Right cardiac atrium (tissue), 5 donors: ENCODE measurements at regions not wholly inside any gene's neighbourhood (a gene's known extent, or its start where the extent isn't known, plus 50 kb on each side); places are given as distances from the start of the nearest gene placed in this dataset.

Experiments
- ATAC-seq, 2 donors: fragments of 200-7000 bp; cut with Tn5 transposase; one replicate each; pipeline versions ENCODE4 v1.8.0 to v1.9.1; 2020; ENCODE audit warnings: moderate library complexity in 2 of 2, mild to moderate bottlenecking in 1 of 2
- DNase-seq, 3 donors: peaks; one replicate each; pipeline ENCODE4 v3.0.0-alpha.2; 2020
- H3K27ac ChIP-seq: one replicate; pipeline ENCODE4 v1.5.1; 2013; ENCODE audit warnings: mild to moderate bottlenecking, low read length, control low read depth, moderate library complexity
- H3K27me3 ChIP-seq: one replicate; pipeline ENCODE4 v1.6.1; 2013; ENCODE audit not compliant: control insufficient read depth, insufficient read depth
- H3K4me1 ChIP-seq: one replicate; pipeline ENCODE4 v1.6.1; 2013; ENCODE audit warnings: low read length; ENCODE audit not compliant: control insufficient read depth, insufficient read depth
- H3K4me3 ChIP-seq: one replicate; pipeline ENCODE4 v1.5.1; 2013; ENCODE audit warnings: low read length, control low read depth
- H3K9me3 ChIP-seq: one replicate; pipeline ENCODE4 v1.6.1; 2013; ENCODE audit warnings: low read length; ENCODE audit not compliant: control insufficient read depth
- WGBS: extraction: QIAGEN DNeasy Blood & Tissue Kit; methylation state at CpG from one replicate; pipeline ENCODE4 v1.1.7; 2013; 5-methylcytosine and 5-hydroxymethylcytosine counted together
- intact Hi-C, 4 donors: fragments of 100-400 bp; cut with DNase I; formaldehyde crosslinking; loops; one replicate each; pipeline versions ENCODE4 v1.11.0 to v1.14.0; 2022 to 2023
- donor health status: healthy with polysubstance abuse.
- donor health status: DM: no; HTN: yes; CAD: no.
- donor health status: DM: no; HTN: no; CAD: no.
- donor health status: DM: no; HTN: yes; CAD: no; lungs with severe emphysema.
- donor health status: DM: yes; HTN: yes; CAD: no.

DNA sequence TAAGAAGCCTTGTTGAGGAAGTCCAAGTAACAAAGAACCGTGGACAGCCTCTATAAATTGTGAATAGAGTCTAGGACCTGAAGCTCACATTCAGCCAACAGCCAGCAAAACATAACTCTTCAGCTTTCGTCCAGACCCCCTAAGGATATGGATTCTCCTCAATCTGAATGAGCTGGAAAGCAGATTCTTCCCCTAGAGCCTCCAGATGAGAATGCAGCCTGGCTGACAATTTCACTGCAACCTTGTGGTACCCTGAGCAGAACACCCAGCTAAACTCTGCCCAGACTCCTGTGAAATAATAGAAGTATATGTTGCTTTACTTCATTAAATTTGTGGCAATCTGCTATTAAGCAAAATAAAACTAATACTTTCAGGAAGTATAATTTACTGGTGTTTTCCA lies 483.5 kb upstream of the SLC8A1 start:
- Histone ChIP-seq H3K9me3 (no peaks in the 10 kb centered on the region), H3K27ac (no peak overlapping the region), H3K4me1 (no peaks in the 10 kb centered on the region), H3K4me3 (no peak overlapping the region), H3K27me3 (no peaks in the 10 kb centered on the region)
- intact Hi-C loops = no loop called here
- WGBS = 74% methylated on average over 2 of the region's 2 CpGs
- DNase-seq (no peak), ATAC-seq (no peak)

DNA sequence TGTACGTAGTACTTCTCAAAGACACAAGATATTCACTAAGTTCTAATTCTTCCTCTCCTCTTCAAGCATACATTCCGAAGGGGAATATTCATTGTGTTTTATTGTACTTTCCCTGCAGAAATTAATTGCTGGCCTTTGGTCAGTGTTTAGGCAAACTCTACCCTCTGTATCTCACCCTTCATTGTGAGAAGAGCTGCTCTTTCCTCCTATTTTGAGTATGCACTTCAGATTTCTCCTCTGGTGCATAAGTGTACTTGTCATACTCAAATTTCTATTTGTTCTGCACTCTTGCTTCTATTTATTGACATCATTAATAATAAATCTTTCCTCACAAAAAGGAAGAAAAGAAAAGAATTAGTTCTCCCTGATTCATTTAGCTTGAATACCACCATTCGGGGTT lies 485.4 kb upstream of the SLC8A1 start:
- DNase-seq (no peak), ATAC-seq (no peak)
- H3K27ac ChIP-seq = no peak overlapping the region
- WGBS = 88% methylated on average over 3 of the region's 3 CpGs
- no peaks in the 10 kb centered on the region for H3K4me1 ChIP-seq
- no peaks in the 10 kb centered on the region for H3K27me3 ChIP-seq
- no peak overlapping the region for H3K4me3 ChIP-seq
- intact Hi-C loops = no loop called here
- H3K9me3 ChIP-seq = no peaks in the 10 kb centered on the region

DNA sequence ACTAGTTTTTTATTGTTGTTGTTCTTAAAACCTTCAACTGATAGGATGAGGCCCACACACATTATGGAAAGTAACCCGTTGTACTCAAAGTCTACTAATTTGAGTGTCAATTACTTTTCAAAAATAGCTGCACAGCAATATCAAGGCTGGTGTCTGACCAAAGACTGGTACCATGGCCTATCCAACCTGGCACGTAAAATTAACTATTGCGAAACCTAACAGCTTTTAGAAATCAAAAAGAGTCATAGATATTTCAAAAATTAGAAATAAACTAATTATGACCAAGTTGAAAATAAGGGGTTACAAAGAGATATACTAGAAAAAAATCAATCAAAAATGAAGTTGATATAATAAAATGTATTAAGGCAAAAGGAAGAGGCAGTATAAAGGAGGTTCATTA lies 501.5 kb upstream of the SLC8A1 start:
- H3K4me3 ChIP-seq = no peak overlapping the region
- ATAC-seq (no peak), DNase-seq (no peak)
- no peaks in the 10 kb centered on the region for H3K4me1 ChIP-seq
- no peaks in the 10 kb centered on the region for H3K9me3 ChIP-seq
- 95% methylated on average over 3 of the region's 3 CpGs for WGBS
- intact Hi-C loops = no loop called here
- no peaks in the 10 kb centered on the region for H3K27me3 ChIP-seq
- H3K27ac ChIP-seq = no peak overlapping the region

DNA sequence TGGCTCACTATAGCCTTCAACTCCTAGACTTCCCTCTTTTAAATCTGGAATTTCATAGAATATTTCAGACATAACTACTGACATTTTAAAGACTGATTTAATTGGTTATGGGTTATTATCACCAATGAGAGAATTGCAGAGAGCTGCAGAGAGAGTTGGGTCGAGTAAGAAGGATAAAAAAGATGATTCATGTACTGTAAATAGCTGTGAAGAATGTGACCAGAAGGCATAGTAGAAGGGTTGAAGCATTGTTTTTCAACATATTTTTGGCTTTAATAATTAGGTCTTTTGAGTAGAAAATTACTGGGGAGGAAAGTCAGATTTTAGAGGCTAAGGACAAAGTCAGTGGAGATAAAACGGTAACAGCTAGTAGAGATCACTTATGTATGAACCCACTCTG lies 503.2 kb upstream of the SLC8A1 start:
- Histone ChIP-seq H3K27me3 (no peaks in the 10 kb centered on the region), H3K4me1 (no peaks in the 10 kb centered on the region), H3K4me3 (no peak overlapping the region), H3K9me3 (no peaks in the 10 kb centered on the region), H3K27ac (no peak overlapping the region)
- ATAC-seq (no peak), DNase-seq (no peak)
- WGBS = 61% methylated on average over 2 of the region's 2 CpGs
- intact Hi-C loops = no loop called here

GRCh38 chr2:40955635-40956034 lies 503.7 kb upstream of the SLC8A1 start:
- Histone ChIP-seq H3K27me3 (no peaks in the 10 kb centered on the region), H3K4me1 (no peaks in the 10 kb centered on the region), H3K9me3 (no peaks in the 10 kb centered on the region), H3K27ac (no peak overlapping the region), H3K4me3 (no peak overlapping the region)
- intact Hi-C loops = no loop called here
- no peak for DNase-seq
- no peak for ATAC-seq

DNA sequence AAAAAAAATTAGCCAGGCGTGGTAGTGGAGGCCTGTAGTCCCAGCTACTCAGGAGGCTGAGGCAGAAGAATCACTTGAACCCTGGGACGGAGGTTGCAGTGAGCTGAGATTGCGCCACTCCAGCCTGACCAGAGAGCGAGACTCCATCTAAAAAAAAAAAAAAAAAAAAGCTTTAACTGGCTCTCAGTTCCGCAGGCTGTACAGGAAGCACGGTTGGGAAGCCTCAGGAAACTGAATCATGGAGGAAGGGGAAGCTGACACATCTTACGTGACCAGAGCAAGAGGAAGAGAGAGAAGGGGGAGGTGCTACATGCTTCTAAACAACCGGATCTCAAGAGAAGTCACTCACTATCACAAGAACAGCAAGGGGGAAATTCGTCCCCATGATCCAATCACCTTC lies 505.6 kb upstream of the SLC8A1 start:
- ATAC-seq (peak in 1 of 2 donors; percentile 61), DNase-seq (peak in 1 of 3 donors; percentile 17)
- Histone ChIP-seq H3K4me1 (no peaks in the 10 kb centered on the region), H3K27ac (no peak overlapping the region), H3K27me3 (no peaks in the 10 kb centered on the region), H3K4me3 (no peak overlapping the region), H3K9me3 (no peaks in the 10 kb centered on the region)
- intact Hi-C loops = no loop called here
- WGBS = 73% methylated on average over 9 of the region's 9 CpGs

DNA sequence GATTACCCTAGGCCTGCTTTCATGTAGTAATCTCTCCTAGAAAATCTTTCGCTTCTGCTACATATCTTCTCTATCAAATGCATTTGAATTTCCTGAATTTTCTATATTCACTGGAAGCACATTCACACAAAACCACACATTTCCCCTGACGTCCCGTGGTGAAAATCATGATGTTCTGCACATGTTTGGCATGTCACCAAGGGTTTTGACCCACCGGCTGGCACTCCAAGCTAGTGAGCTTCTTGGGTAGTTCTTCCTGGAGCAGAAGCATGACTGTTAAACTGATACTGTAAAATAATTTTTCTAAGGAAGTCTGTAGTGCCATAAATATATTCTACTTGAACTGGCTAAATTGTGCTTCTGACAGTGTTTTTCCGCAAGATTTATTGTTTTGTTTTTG lies 510.1 kb upstream of the SLC8A1 start:
- no peaks in the 10 kb centered on the region for H3K9me3 ChIP-seq

GRCh38 chr2:40964509-40965250 lies 512.8 kb upstream of the SLC8A1 start:
- intact Hi-C loops = no loop called here
- Histone ChIP-seq H3K9me3 (no peaks in the 10 kb centered on the region), H3K27ac (no peak overlapping the region), H3K4me1 (no peaks in the 10 kb centered on the region), H3K4me3 (no peak overlapping the region), H3K27me3 (no peaks in the 10 kb centered on the region)
- no peak for ATAC-seq
- DNase-seq = no peak
- WGBS = 67% methylated on average over 3 of the region's 3 CpGs

More for the DNA sequence above, 510.1 kb upstream of the SLC8A1 start:
- Histone ChIP-seq H3K4me1 (no peaks in the 10 kb centered on the region), H3K27me3 (no peaks in the 10 kb centered on the region), H3K27ac (no peak overlapping the region), H3K4me3 (no peak overlapping the region)
- intact Hi-C loops = no loop called here
- 56% methylated on average over 5 of the region's 5 CpGs for WGBS
- ATAC-seq (no peak), DNase-seq (no peak)

DNA sequence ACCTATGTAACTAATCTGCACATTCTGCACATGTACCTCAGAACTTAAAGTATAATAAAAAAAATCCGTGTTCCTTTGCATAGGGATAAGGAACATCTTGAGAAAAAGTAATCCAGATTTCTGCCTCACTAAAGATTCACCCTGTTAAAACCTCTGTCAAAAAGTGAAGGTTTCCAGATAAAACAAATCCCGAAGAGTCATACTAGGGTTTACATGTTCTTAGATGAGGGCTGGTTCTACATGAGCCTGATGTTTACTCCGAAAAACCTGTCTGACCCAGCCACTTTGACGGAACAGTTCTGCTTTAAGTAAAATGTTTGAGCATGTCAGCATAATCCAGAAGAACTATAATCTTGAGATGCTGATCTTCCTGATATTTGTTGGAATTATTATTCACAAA lies 515.6 kb upstream of the SLC8A1 start:
- no peak for DNase-seq

DNA sequence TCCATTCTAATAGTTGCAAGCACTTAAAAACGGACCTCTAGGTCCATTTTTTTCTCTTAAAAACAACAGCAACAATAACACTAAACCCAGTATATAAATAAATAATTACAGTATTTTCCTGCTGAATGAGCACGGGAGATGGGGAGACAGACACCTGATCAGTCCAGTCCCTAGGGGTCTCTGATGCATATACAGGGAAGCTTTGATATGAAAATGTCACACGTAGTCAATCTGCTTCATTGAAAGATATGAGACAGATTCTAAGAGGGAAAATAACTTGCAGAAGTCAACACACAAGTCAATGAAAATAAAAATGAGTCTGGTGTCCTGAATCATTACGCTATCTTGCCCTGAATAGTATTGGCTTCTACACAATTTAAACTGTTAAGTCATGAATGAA lies 523.3 kb upstream of the SLC8A1 start:
- 76% methylated on average over 4 of the region's 4 CpGs for WGBS

More for the DNA sequence above, 515.6 kb upstream of the SLC8A1 start:
- Histone ChIP-seq H3K27ac (no peak overlapping the region), H3K27me3 (no peaks in the 10 kb centered on the region), H3K4me1 (no peaks in the 10 kb centered on the region), H3K9me3 (no peaks in the 10 kb centered on the region), H3K4me3 (no peak overlapping the region)
- intact Hi-C loops = no loop called here
- 91% methylated on average over 4 of the region's 4 CpGs for WGBS
- no peak for ATAC-seq

DNA sequence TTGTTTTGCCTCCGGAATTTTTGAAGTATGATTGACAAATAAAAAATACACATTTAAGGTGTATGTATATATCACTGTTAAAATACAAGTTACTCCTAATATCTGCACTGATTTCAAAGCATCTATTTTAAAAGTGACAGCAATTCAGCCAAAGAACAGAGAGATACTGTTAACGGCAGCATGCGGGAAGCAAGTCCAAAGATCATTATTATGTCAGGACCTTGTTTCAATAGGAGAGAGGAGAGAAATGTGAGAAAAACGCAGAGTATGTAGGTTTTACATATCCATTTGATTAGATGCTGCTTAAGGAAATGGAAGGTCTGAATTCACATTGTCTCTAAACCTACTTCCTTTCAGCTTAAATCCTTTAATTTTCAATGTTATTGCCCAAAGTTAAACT lies 545.5 kb upstream of the SLC8A1 start:
- no peaks in the 10 kb centered on the region for H3K9me3 ChIP-seq
- H3K27me3 ChIP-seq = no peaks in the 10 kb centered on the region
- ATAC-seq = no peak
- H3K4me3 ChIP-seq = no peak overlapping the region
- H3K27ac ChIP-seq = no peak overlapping the region
- 62% methylated on average over 4 of the region's 4 CpGs for WGBS
- H3K4me1 ChIP-seq = no peaks in the 10 kb centered on the region
- intact Hi-C loops = no loop called here
- no peak for DNase-seq

More for the DNA sequence above, 523.3 kb upstream of the SLC8A1 start:
- H3K4me1 ChIP-seq = no peaks in the 10 kb centered on the region
- no peak overlapping the region for H3K27ac ChIP-seq
- intact Hi-C loops = no loop called here
- H3K27me3 ChIP-seq = no peaks in the 10 kb centered on the region
- DNase-seq (no peak), ATAC-seq (no peak)
- H3K4me3 ChIP-seq = no peak overlapping the region
- H3K9me3 ChIP-seq = no peaks in the 10 kb centered on the region

DNA sequence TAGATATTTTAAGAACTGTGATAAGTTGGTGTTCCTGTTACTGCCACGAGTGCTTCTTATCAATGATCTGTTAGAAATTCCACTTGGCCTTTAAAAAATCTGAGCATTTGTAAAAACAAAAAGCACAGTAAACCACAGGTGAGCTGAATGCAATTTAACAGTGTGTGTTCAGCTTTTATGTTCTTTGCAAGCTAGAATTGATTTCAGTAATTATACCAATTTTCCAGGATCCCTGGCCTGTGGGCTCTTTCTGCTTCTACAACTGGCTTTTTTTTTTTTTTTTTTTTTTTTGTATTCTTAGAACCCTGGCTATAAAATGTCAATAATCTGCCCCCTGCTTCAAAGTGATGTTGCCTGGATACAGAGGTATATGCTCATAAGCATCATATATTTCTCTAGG lies 548.5 kb upstream of the SLC8A1 start:
- no peak for ATAC-seq
- no peak overlapping the region for H3K4me3 ChIP-seq
- no peak for DNase-seq
- H3K27me3 ChIP-seq = no peaks in the 10 kb centered on the region
- no peaks in the 10 kb centered on the region for H3K4me1 ChIP-seq
- intact Hi-C loops = no loop called here
- no peak overlapping the region for H3K27ac ChIP-seq
- 20% methylated on average over 1 of the region's 1 CpG for WGBS
- no peaks in the 10 kb centered on the region for H3K9me3 ChIP-seq
